KG1 (cell line): ENCODE measurements at regions not wholly inside any gene's neighbourhood (a gene's known extent, or its start where the extent isn't known, plus 50 kb on each side); places are given as distances from the start of the nearest gene placed in this dataset.
"Not testable (repeated sequence)": the region's sequence is repeated elsewhere in the genome, so short reads cannot be mapped to it uniquely, and the experiment has no call there.

Source experiments
- DNase-seq: peaks from one replicate; lab custom pipeline; 2025; lab: John Stamatoyannopoulos, UW

GRCh38 chr1:193408782-193409293, 222.4 kb upstream of the B3GALT2 start:
- DNase-seq = no peak

- DNase-seq = no peak
Measured at GRCh38 chr1:193406901-193407300, 220.5 kb upstream of the B3GALT2 start.

GRCh38 chr1:193404236-193404635, 217.8 kb upstream of the B3GALT2 start:
- DNase-seq = no peak

GRCh38 chr1:193402977-193403376, 216.6 kb upstream of the B3GALT2 start:
- no peak for DNase-seq

- no peak for DNase-seq
Measured at GRCh38 chr1:193402037-193402436, 215.6 kb upstream of the B3GALT2 start.

- no peak for DNase-seq
Measured at GRCh38 chr1:193394336-193394735, 207.9 kb upstream of the B3GALT2 start.

- DNase-seq = no peak
Measured at GRCh38 chr1:193392686-193393085, 206.3 kb upstream of the B3GALT2 start.

GRCh38 chr1:193388683-193389082, 202.3 kb upstream of the B3GALT2 start:
- DNase-seq = no peak

GRCh38 chr1:193388165-193388564, 201.8 kb upstream of the B3GALT2 start:
- no peak for DNase-seq

- DNase-seq = no peak
Measured at GRCh38 chr1:193387406-193387805, 201.0 kb upstream of the B3GALT2 start.

GRCh38 chr1:193378451-193378850, 192.0 kb upstream of the B3GALT2 start:
- DNase-seq = not testable (repeated sequence)

- no peak for DNase-seq
Measured at GRCh38 chr1:193377472-193377871, 191.1 kb upstream of the B3GALT2 start.

- no peak for DNase-seq
Measured at GRCh38 chr1:193372553-193372952, 186.1 kb upstream of the B3GALT2 start.

- no peak for DNase-seq
Measured at GRCh38 chr1:193368302-193368701, 181.9 kb upstream of the B3GALT2 start.

GRCh38 chr1:193367863-193368262, 181.4 kb upstream of the B3GALT2 start:
- DNase-seq = no peak

GRCh38 chr1:193366764-193367507, 180.5 kb upstream of the B3GALT2 start:
- DNase-seq = no peak

- no peak for DNase-seq
Measured at GRCh38 chr1:193365966-193366365, 179.6 kb upstream of the B3GALT2 start.

- DNase-seq = no peak
Measured at GRCh38 chr1:193359631-193360030, 173.2 kb upstream of the B3GALT2 start.

GRCh38 chr1:193358419-193358818, 172.0 kb upstream of the B3GALT2 start:
- DNase-seq = no peak

GRCh38 chr1:193356249-193356648, 169.8 kb upstream of the B3GALT2 start:
- DNase-seq = no peak

GRCh38 chr1:193355626-193356025, 169.2 kb upstream of the B3GALT2 start:
- no peak for DNase-seq

GRCh38 chr1:193355178-193355577, 168.8 kb upstream of the B3GALT2 start:
- no peak for DNase-seq

- no peak for DNase-seq
Measured at GRCh38 chr1:193348769-193349535, 162.5 kb upstream of the B3GALT2 start.
